WI38 (cell line): ENCODE measurements at regions not wholly inside any gene's neighbourhood (a gene's known extent, or its start where the extent isn't known, plus 50 kb on each side); places are given as distances from the start of the nearest gene placed in this dataset.

Experiments used
- H3K4me3 ChIP-seq: 2 replicates; pipeline ENCODE4 v1.5.1; 2011; ENCODE audit warnings: low read depth, mild to moderate bottlenecking, control low read depth, low read length
- TF ChIP-seq, protein P1 (sequence below): IDR thresholded peaks from 2 replicates; pipeline ENCODE4 v1.5.1; 2012; ENCODE audit warnings: low read depth, mild to moderate bottlenecking, control low read depth, low read length

DNA sequence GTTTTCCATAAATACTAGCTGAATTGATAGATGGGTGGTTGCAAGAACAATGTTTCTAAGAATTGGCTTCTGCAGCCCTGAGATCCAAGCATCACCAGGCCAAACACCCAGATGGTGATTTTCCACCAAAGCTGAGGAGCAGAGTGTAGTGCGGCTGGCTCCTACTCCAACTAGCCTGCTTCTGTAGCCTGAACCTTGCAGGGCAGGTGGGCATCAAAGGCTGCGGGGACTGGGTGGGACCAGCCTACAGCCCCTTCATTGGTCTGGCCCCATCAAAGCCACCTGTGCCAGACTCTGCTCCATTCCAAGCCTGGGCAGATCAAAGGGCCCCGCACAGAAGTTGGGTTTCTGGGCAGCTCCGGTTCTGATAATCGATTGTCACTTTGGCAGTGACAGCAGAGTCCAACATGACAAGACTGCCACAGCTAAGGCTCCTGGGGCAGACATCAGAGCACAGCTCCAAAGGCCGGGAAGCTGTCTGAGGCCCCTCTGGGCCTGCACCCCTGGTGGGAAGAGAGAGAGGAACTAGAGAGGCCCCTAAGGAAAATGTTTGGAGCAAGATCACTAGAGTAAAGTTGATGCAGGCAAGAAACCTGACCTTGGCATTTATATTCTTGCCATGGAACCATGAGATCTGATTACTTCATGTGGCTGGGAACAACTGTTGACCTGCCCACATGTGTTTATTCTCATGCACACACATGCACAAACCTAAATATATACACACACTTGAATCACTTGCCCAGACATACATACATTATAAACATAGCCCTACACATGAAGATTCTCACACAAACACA, 582.9 kb downstream of the INSC start:
- H3K4me3 ChIP-seq, result no peak overlapping the region
- TF ChIP-seq, protein P1, sequence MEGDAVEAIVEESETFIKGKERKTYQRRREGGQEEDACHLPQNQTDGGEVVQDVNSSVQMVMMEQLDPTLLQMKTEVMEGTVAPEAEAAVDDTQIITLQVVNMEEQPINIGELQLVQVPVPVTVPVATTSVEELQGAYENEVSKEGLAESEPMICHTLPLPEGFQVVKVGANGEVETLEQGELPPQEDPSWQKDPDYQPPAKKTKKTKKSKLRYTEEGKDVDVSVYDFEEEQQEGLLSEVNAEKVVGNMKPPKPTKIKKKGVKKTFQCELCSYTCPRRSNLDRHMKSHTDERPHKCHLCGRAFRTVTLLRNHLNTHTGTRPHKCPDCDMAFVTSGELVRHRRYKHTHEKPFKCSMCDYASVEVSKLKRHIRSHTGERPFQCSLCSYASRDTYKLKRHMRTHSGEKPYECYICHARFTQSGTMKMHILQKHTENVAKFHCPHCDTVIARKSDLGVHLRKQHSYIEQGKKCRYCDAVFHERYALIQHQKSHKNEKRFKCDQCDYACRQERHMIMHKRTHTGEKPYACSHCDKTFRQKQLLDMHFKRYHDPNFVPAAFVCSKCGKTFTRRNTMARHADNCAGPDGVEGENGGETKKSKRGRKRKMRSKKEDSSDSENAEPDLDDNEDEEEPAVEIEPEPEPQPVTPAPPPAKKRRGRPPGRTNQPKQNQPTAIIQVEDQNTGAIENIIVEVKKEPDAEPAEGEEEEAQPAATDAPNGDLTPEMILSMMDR, result no peak

DNA sequence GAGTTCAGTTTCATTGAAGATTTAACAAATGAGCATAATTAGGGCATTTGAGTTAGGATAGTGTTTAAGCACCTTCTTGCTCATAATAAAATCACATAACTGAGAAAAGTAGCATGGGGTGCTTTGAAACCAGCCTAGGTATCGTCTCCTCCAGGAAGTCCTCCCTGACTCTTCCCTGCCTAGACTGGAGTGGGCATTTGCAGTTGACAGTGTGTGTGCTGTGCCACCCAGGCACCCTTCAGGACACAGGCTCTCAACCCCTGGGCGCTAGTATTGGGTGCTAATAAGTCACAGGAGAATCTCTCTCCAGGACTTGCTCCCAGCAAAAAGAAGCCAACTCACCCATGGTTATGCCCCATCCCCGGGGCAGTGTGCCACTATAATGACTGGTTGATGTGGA, 584.1 kb downstream of the INSC start:
- H3K4me3 ChIP-seq, result no peak overlapping the region
- TF ChIP-seq, protein P1, result no peak

DNA sequence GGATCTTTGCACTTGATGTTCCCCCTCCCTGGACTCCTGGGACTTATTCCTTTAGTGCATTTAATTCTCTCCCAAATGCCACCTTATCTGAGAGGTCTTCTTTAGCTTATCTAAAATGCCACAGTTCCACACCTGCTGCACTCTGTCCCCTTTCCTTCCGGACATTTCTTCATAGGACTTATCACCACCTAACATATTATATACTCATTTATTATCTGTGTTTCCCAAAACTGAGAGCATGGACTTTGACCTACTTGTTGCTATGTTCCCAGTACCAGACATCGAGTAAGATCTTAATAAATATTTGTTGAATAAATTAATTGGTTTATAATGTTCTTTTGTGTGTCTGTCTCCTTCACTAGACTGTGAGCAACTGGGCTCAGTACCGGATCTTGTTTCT, 585.3 kb downstream of the INSC start:
- H3K4me3 ChIP-seq, result no peak overlapping the region
- TF ChIP-seq, protein P1, result no peak

DNA sequence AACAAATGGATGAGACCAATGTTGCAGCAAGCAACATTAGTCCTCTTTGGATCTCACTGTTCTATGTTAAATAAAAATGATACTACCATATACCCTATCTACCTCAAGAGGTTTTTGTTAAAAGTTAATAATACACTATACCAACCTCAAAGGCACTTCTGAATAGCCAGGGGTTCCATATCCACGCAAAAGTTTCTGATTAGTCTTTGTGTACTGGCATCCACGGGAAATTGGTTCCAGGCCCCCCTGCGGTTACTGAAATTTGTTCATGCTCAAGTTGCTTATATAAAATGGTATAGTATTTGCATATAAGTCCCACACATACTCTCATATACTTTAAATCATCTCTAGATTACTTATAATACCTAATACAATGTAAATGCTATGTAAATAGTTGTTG, 585.7 kb downstream of the INSC start:
- TF ChIP-seq, protein P1, result no peak

DNA sequence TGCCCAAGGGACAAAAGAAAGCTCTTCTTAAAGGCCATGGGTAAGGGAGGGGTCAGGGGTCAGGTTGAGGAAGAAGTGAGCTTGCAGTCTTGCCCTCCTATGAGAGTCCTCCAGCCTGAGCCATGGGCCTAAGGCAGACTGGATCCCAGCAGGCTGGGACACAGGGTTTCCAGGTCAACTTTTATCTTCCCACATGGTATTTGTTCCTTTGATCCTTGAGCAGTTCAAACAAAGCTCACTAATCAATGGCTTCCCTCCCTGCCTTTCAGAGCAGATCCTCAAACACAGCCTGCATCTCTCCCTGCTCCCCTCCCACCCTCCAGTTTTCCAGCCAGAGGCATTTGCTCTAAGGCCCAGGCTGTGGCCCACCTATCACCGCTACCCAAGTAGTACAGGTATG, 589.3 kb downstream of the INSC start:
- TF ChIP-seq, protein P1, result no peak
- no peak overlapping the region for H3K4me3 ChIP-seq

More for the DNA sequence above, 585.7 kb downstream of the INSC start:
- H3K4me3 ChIP-seq, result no peak overlapping the region

DNA sequence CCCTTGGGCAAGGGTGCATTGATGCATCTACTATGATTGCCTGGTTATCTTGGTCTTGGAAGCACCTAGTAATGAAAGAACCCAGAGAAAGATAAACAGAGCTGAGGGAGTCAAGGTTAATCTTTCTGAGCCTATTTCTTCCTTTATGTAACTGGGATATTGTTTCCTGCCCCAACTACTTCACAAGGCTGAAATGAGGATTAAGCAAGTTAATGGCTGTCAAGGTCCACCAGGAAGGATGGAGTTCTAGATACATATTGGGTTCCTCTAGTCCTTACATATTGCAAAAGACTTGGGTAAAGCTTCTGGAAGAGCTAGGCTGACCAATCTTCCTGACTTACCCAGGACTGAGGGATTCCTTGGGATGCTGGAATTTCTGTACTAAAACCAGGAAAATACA, 589.8 kb downstream of the INSC start:
- no peak overlapping the region for H3K4me3 ChIP-seq
- TF ChIP-seq, protein P1, result no peak

DNA sequence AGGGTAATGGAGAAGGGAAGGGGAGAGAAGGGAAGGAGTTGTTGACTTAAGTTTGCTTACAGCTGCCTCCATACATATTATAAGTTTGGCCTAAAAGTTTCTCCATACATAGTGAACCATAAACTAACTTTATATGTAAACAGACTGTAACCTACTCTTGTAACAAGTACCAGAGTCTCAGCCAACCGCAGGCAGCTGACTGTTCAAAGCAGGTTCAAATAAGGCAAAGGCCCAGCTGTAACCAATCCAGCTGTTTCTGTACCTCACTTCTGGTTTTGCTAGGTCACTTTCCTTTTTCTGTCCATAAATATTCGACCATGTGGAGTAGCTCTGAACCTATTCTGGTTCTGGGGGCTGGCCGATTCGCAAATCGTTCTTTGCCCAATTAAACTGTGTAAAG, 591.2 kb downstream of the INSC start:
- no peak overlapping the region for H3K4me3 ChIP-seq
- TF ChIP-seq, protein P1, result no peak
